ENCODE measurements at regions not wholly inside any gene's neighbourhood (a gene's known extent, or its start where the extent isn't known, plus 50 kb on each side); places are given as distances from the start of the nearest gene placed in this dataset.
"Not testable (repeated sequence)": the region's sequence is repeated elsewhere in the genome, so short reads cannot be mapped to it uniquely, and the experiment has no call there.

DNA sequence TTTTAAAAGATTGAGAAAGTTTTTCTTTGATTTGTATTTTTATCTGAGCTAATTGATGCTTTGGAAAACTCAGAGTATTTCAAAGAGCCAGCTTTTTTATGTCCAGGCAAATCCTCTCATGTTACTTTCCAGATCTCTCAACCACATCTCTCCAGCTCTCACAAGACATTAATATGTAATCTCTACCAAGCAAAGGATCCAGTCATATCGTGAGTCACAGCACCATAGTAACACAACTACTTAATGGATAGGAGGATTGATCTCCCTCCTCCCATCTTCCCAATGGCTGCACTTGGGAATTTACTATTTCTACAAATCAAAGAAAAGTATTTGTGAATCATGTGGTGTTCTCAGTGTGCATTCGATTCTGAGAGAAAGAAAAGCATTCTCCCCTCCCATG is 63.3 kb downstream of the POU4F1 start:
- TF ChIP-seq EZH2 (IDR thresholded peaks at IDR 0.05; ENCODE audit: low read length, missing control alignments) = no peak
- TF ChIP-seq, protein P1, sequence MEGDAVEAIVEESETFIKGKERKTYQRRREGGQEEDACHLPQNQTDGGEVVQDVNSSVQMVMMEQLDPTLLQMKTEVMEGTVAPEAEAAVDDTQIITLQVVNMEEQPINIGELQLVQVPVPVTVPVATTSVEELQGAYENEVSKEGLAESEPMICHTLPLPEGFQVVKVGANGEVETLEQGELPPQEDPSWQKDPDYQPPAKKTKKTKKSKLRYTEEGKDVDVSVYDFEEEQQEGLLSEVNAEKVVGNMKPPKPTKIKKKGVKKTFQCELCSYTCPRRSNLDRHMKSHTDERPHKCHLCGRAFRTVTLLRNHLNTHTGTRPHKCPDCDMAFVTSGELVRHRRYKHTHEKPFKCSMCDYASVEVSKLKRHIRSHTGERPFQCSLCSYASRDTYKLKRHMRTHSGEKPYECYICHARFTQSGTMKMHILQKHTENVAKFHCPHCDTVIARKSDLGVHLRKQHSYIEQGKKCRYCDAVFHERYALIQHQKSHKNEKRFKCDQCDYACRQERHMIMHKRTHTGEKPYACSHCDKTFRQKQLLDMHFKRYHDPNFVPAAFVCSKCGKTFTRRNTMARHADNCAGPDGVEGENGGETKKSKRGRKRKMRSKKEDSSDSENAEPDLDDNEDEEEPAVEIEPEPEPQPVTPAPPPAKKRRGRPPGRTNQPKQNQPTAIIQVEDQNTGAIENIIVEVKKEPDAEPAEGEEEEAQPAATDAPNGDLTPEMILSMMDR (conservative IDR thresholded peaks at IDR 0.05 in 1 of 2, IDR thresholded peaks at IDR 0.05 in 1 of 2; ENCODE audit: low read depth in 1 of 2, low read length in 2 of 2) = no peak
- no peaks in the 10 kb centered on the region for H3K27me3 ChIP-seq (ENCODE audit: control insufficient read depth, insufficient read depth, low read length)
- no peaks in the 10 kb centered on the region for H3K9me3 ChIP-seq (ENCODE audit: control insufficient read depth, insufficient read depth, low read depth, low read length)
- H3K4me3 ChIP-seq (replicated peaks in 1 of 4; ENCODE audit: control extremely low read depth in 1 of 4, insufficient read depth in 1 of 4, low read depth in 3 of 4, low read length in 4 of 4) = no peak overlapping the region
- no peaks in the 10 kb centered on the region for H3K4me1 ChIP-seq (ENCODE audit: control insufficient read depth, extremely low read depth, insufficient read depth, low read length)
- no peak overlapping the region for H2AFZ ChIP-seq (ENCODE audit: low read length)
- H3K9ac ChIP-seq (ENCODE audit: insufficient read depth, low read length) = no peak overlapping the region
- H3K79me2 ChIP-seq (ENCODE audit: control insufficient read depth, insufficient read depth, low read length) = no peaks in the 10 kb centered on the region
- H4K20me1 ChIP-seq (ENCODE audit: control insufficient read depth, extremely low read depth, insufficient read depth, low read length) = no peaks in the 10 kb centered on the region
- H3K4me2 ChIP-seq (ENCODE audit: extremely low read depth, insufficient read depth, low read length) = no peak overlapping the region
- no peak overlapping the region for H3K27ac ChIP-seq (ENCODE audit: insufficient read depth, low read length)
- no peak for DNase-seq (ENCODE audit: low read depth in 2 of 2)
- H3K36me3 ChIP-seq (ENCODE audit: control insufficient read depth, insufficient read depth, low read length) = no peaks in the 10 kb centered on the region

DNA sequence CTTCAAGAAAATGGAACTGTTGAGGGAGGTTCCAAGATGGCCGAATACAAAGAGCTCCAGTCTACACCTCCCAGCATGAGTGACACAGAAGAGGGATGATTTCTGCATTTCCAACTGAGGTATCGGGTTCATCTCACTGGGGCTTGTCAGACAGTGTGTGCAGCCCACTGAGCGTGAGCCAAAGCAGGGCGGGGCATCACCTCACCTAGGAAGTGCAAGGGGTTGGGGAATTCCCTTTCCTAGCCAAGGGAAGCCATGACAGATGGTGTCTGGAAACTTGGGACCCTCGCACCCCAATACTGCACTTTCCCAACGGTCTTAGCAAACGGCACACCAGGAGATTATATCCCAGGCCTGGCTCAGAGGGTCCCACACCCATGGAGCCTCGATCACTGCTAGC is 77.3 kb downstream of the POU4F1 start:
- not testable (repeated sequence) for H3K9me3 ChIP-seq (ENCODE audit: control insufficient read depth, insufficient read depth, low read depth, low read length); DNase-seq (ENCODE audit: low read depth in 2 of 2); H3K79me2 ChIP-seq (ENCODE audit: control insufficient read depth, insufficient read depth, low read length); H3K4me2 ChIP-seq (ENCODE audit: extremely low read depth, insufficient read depth, low read length); H4K20me1 ChIP-seq (ENCODE audit: control insufficient read depth, extremely low read depth, insufficient read depth, low read length); H3K27ac ChIP-seq (ENCODE audit: insufficient read depth, low read length); H3K9ac ChIP-seq (ENCODE audit: insufficient read depth, low read length); H3K36me3 ChIP-seq (ENCODE audit: control insufficient read depth, insufficient read depth, low read length); H2AFZ ChIP-seq (ENCODE audit: low read length); H3K4me1 ChIP-seq (ENCODE audit: control insufficient read depth, extremely low read depth, insufficient read depth, low read length); H3K4me3 ChIP-seq (replicated peaks in 1 of 4; ENCODE audit: control extremely low read depth in 1 of 4, insufficient read depth in 1 of 4, low read depth in 3 of 4, low read length in 4 of 4); H3K27me3 ChIP-seq (ENCODE audit: control insufficient read depth, insufficient read depth, low read length)

DNA sequence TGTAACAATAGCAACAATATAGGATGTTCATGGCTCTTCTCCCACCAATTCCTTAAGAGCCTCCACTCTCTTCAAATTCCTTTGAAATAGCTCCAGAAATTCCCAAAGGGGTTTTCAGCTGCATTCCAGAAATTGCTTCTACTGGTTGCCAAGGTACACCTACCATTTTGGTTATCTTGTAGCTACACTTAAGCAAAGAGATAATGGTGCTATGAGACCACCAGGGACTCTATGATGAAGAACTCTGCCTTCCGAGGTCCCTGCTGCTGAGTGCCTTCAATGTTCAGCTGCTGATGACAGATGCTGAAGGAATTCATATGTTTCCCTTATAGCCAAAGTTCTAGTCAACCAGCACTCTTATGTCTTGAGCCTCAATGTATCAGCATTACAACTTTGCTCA is 78.4 kb downstream of the POU4F1 start:
- Histone ChIP-seq H3K27ac (ENCODE audit: insufficient read depth, low read length) (no peak overlapping the region), H3K9ac (ENCODE audit: insufficient read depth, low read length) (no peak overlapping the region), H3K4me3 (replicated peaks in 1 of 4; ENCODE audit: control extremely low read depth in 1 of 4, insufficient read depth in 1 of 4, low read depth in 3 of 4, low read length in 4 of 4) (no peak overlapping the region), H3K36me3 (ENCODE audit: control insufficient read depth, insufficient read depth, low read length) (no peaks in the 10 kb centered on the region), H3K79me2 (ENCODE audit: control insufficient read depth, insufficient read depth, low read length) (no peaks in the 10 kb centered on the region), H2AFZ (ENCODE audit: low read length) (no peak overlapping the region), H3K9me3 (ENCODE audit: control insufficient read depth, insufficient read depth, low read depth, low read length) (no peaks in the 10 kb centered on the region), H4K20me1 (ENCODE audit: control insufficient read depth, extremely low read depth, insufficient read depth, low read length) (no peaks in the 10 kb centered on the region), H3K4me1 (ENCODE audit: control insufficient read depth, extremely low read depth, insufficient read depth, low read length) (no peaks in the 10 kb centered on the region), H3K4me2 (ENCODE audit: extremely low read depth, insufficient read depth, low read length) (no peak overlapping the region), H3K27me3 (ENCODE audit: control insufficient read depth, insufficient read depth, low read length) (no peaks in the 10 kb centered on the region)
- TF ChIP-seq, protein P1 (conservative IDR thresholded peaks at IDR 0.05 in 1 of 2, IDR thresholded peaks at IDR 0.05 in 1 of 2; ENCODE audit: low read depth in 1 of 2, low read length in 2 of 2) = no peak
- TF ChIP-seq EZH2 (IDR thresholded peaks at IDR 0.05; ENCODE audit: low read length, missing control alignments) = no peak
- DNase-seq (ENCODE audit: low read depth in 2 of 2) = no peak

- Histone ChIP-seq H3K9me3 (ENCODE audit: control insufficient read depth, insufficient read depth, low read depth, low read length) (no peaks in the 10 kb centered on the region), H3K27me3 (ENCODE audit: control insufficient read depth, insufficient read depth, low read length) (no peaks in the 10 kb centered on the region), H3K4me2 (ENCODE audit: extremely low read depth, insufficient read depth, low read length) (no peak overlapping the region), H3K4me1 (ENCODE audit: control insufficient read depth, extremely low read depth, insufficient read depth, low read length) (no peaks in the 10 kb centered on the region), H3K27ac (ENCODE audit: insufficient read depth, low read length) (no peak overlapping the region), H2AFZ (ENCODE audit: low read length) (no peak overlapping the region), H3K4me3 (replicated peaks in 1 of 4; ENCODE audit: control extremely low read depth in 1 of 4, insufficient read depth in 1 of 4, low read depth in 3 of 4, low read length in 4 of 4) (no peak overlapping the region), H3K9ac (ENCODE audit: insufficient read depth, low read length) (no peak overlapping the region), H3K36me3 (ENCODE audit: control insufficient read depth, insufficient read depth, low read length) (no peaks in the 10 kb centered on the region), H4K20me1 (ENCODE audit: control insufficient read depth, extremely low read depth, insufficient read depth, low read length) (no peaks in the 10 kb centered on the region), H3K79me2 (ENCODE audit: control insufficient read depth, insufficient read depth, low read length) (no peaks in the 10 kb centered on the region)
- DNase-seq (ENCODE audit: low read depth in 2 of 2) = no peak
- TF ChIP-seq, protein P1 (conservative IDR thresholded peaks at IDR 0.05 in 1 of 2, IDR thresholded peaks at IDR 0.05 in 1 of 2; ENCODE audit: low read depth in 1 of 2, low read length in 2 of 2) = no peak
- no peak for TF ChIP-seq EZH2 (IDR thresholded peaks at IDR 0.05; ENCODE audit: low read length, missing control alignments)
Observed at GRCh38 chr13:78521091-78521490, 82.3 kb downstream of the POU4F1 start.

Data from fibroblast of lung (primary cell).